ENCODE measurements at regions not wholly inside any gene's neighbourhood (a gene's known extent, or its start where the extent isn't known, plus 50 kb on each side); places are given as distances from the start of the nearest gene placed in this dataset.
"Not testable (repeated sequence)": the region's sequence is repeated elsewhere in the genome, so short reads cannot be mapped to it uniquely, and the experiment has no call there.

- no peak overlapping the region for H3K4me3 ChIP-seq (replicated peaks; ENCODE audit: low read depth, low read length)
- TF ChIP-seq CTCF (IDR thresholded peaks at IDR 0.05; ENCODE audit: low read depth, low read length, missing control alignments) = no peak
- no peak for DNase-seq (ENCODE audit: extremely low read depth, low read depth)
Measured at GRCh38 chr15:29522373-29523276, 253.0 kb upstream of the NSMCE3 start.

GRCh38 chr15:29518442-29518841 is 248.8 kb upstream of the NSMCE3 start:
- DNase-seq (ENCODE audit: extremely low read depth, low read depth) = no peak

GRCh38 chr15:29517829-29518228 is 248.2 kb upstream of the NSMCE3 start:
- H3K4me3 ChIP-seq (replicated peaks; ENCODE audit: low read depth, low read length) = no peak overlapping the region
- DNase-seq (ENCODE audit: extremely low read depth, low read depth) = no peak
- TF ChIP-seq CTCF (IDR thresholded peaks at IDR 0.05; ENCODE audit: low read depth, low read length, missing control alignments) = no peak

More at GRCh38 chr15:29518442-29518841, 248.8 kb upstream of the NSMCE3 start:
- TF ChIP-seq CTCF (IDR thresholded peaks at IDR 0.05; ENCODE audit: low read depth, low read length, missing control alignments) = no peak
- no peak overlapping the region for H3K4me3 ChIP-seq (replicated peaks; ENCODE audit: low read depth, low read length)

- TF ChIP-seq CTCF (IDR thresholded peaks at IDR 0.05; ENCODE audit: low read depth, low read length, missing control alignments) = no peak
- no peak overlapping the region for H3K4me3 ChIP-seq (replicated peaks; ENCODE audit: low read depth, low read length)
- DNase-seq (ENCODE audit: extremely low read depth, low read depth) = no peak
Measured at GRCh38 chr15:29516929-29517328, 247.3 kb upstream of the NSMCE3 start.

- TF ChIP-seq CTCF (IDR thresholded peaks at IDR 0.05; ENCODE audit: low read depth, low read length, missing control alignments) = no peak
Measured at GRCh38 chr15:29514926-29515325, 245.3 kb upstream of the NSMCE3 start.

GRCh38 chr15:29511663-29512062 is 242.0 kb upstream of the NSMCE3 start:
- DNase-seq (ENCODE audit: extremely low read depth, low read depth) = no peak
- TF ChIP-seq CTCF (IDR thresholded peaks at IDR 0.05; ENCODE audit: low read depth, low read length, missing control alignments) = no peak

More at GRCh38 chr15:29514926-29515325, 245.3 kb upstream of the NSMCE3 start:
- no peak overlapping the region for H3K4me3 ChIP-seq (replicated peaks; ENCODE audit: low read depth, low read length)
- DNase-seq (ENCODE audit: extremely low read depth, low read depth) = no peak

GRCh38 chr15:29505535-29505934 is 235.9 kb upstream of the NSMCE3 start:
- not testable (repeated sequence) for H3K4me3 ChIP-seq (replicated peaks; ENCODE audit: low read depth, low read length)

More at GRCh38 chr15:29511663-29512062, 242.0 kb upstream of the NSMCE3 start:
- H3K4me3 ChIP-seq (replicated peaks; ENCODE audit: low read depth, low read length) = no peak overlapping the region

More at GRCh38 chr15:29505535-29505934, 235.9 kb upstream of the NSMCE3 start:
- not testable (repeated sequence) for DNase-seq (ENCODE audit: extremely low read depth, low read depth)
